Smooth muscle cell (in vitro differentiated cells): ENCODE measurements at regions not wholly inside any gene's neighbourhood (a gene's known extent, or its start where the extent isn't known, plus 50 kb on each side); places are given as distances from the start of the nearest gene placed in this dataset.

Experiments
- DNase-seq: peaks from one replicate; lab custom pipeline; 2025; ENCODE audit not compliant: unreplicated experiment; lab: John Stamatoyannopoulos, UW
- H2AFZ ChIP-seq: fragments of 200-600 bp; sonication (generic); 2 replicates; pipeline ENCODE4 v1.6.0; 2016; ENCODE audit warnings: antibody characterized with exemption, low read depth, mild to moderate bottlenecking
- H3F3A ChIP-seq: fragments of 200-600 bp; sonication (generic); 2 replicates; pipeline ENCODE4 v1.6.0; 2017; ENCODE audit warnings: antibody characterized with exemption, low read depth
- H3K27ac ChIP-seq: fragments of 200-600 bp; sonication (generic); 2 replicates; pipeline ENCODE4 v1.5.1; 2016; ENCODE audit warnings: low read depth, mild to moderate bottlenecking
- H3K27me3 ChIP-seq: fragments of 200-600 bp; sonication (generic); 2 replicates; pipeline ENCODE4 v1.6.1; 2016; ENCODE audit warnings: low read depth, mild to moderate bottlenecking
- H3K36me3 ChIP-seq: fragments of 200-600 bp; sonication (generic); 2 replicates; pipeline ENCODE4 v1.5.1; 2016; ENCODE audit warnings: low read depth
- H3K4me1 ChIP-seq: fragments of 200-600 bp; sonication (generic); 2 replicates; pipeline ENCODE4 v1.5.1; 2016; ENCODE audit warnings: low read depth
- H3K4me2 ChIP-seq: fragments of 200-600 bp; sonication (generic); 2 replicates; pipeline ENCODE4 v1.6.0; 2016; ENCODE audit warnings: mild to moderate bottlenecking
- H3K4me3 ChIP-seq: fragments of 200-600 bp; sonication (generic); 2 replicates; pipeline ENCODE4 v1.5.1; 2016; ENCODE audit warnings: mild to moderate bottlenecking
- H3K79me2 ChIP-seq: fragments of 200-600 bp; sonication (generic); 2 replicates; pipeline ENCODE4 v1.6.0; 2016; ENCODE audit warnings: low read depth, mild to moderate bottlenecking
- H3K9ac ChIP-seq: fragments of 200-600 bp; sonication (generic); 2 replicates; pipeline ENCODE4 v1.6.0; 2016; ENCODE audit warnings: low read depth
- H3K9me3 ChIP-seq: fragments of 200-600 bp; sonication (generic); replicated peaks from 2 replicates; pipeline ENCODE4 v1.5.1; 2016; ENCODE audit warnings: low read depth
- H4K20me1 ChIP-seq: fragments of 200-600 bp; sonication (generic); 2 replicates; pipeline ENCODE4 v1.6.0; 2016; ENCODE audit warnings: low read depth
- WGBS: methylation state at CpG from one replicate; pipeline ENCODE4 v1.1.7; 2016; ENCODE audit warnings: low lambda C conversion rate; 5-methylcytosine and 5-hydroxymethylcytosine counted together
- TF ChIP-seq, protein P1 (sequence below): fragments of 200-600 bp; sonication (generic); IDR thresholded peaks from 2 replicates; pipeline ENCODE4 v1.5.1; 2017; ENCODE audit warnings: borderline replicate concordance, mild to moderate bottlenecking, antibody characterized with exemption; ENCODE audit not compliant: insufficient read depth, poor library complexity, severe bottlenecking

DNA sequence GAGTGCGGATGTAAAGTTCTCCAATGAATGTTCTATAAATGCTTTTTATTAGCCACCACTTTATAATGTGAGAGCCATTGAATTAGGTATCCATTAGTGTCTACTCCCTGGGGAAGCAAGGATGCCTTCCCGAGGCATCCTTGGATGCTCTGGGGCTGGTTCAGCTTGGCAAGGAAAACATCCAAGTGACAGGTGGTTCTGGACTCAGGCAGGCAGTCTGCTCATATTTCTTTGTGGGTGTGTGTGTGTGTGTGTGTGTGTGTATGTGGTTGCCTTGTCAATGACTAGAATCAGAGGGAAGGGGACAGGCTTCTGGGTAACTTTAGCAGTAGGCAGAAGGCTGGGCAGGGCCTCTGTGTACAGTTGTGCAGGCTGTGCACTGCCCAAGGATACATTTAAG lies 149.2 kb downstream of the TSN start:
- Histone ChIP-seq H4K20me1 (no peaks in the 10 kb centered on the region), H3K27me3 (no peaks in the 10 kb centered on the region), H3K9ac (no peak overlapping the region), H3K27ac (no peak overlapping the region), H2AFZ (no peak overlapping the region), H3K4me2 (no peak overlapping the region), H3K36me3 (no peaks in the 10 kb centered on the region), H3K4me3 (no peak overlapping the region), H3K79me2 (no peaks in the 10 kb centered on the region), H3F3A (no peaks in the 10 kb centered on the region), H3K9me3 (no peaks in the 10 kb centered on the region), H3K4me1 (no peaks in the 10 kb centered on the region)
- TF ChIP-seq, protein P1, sequence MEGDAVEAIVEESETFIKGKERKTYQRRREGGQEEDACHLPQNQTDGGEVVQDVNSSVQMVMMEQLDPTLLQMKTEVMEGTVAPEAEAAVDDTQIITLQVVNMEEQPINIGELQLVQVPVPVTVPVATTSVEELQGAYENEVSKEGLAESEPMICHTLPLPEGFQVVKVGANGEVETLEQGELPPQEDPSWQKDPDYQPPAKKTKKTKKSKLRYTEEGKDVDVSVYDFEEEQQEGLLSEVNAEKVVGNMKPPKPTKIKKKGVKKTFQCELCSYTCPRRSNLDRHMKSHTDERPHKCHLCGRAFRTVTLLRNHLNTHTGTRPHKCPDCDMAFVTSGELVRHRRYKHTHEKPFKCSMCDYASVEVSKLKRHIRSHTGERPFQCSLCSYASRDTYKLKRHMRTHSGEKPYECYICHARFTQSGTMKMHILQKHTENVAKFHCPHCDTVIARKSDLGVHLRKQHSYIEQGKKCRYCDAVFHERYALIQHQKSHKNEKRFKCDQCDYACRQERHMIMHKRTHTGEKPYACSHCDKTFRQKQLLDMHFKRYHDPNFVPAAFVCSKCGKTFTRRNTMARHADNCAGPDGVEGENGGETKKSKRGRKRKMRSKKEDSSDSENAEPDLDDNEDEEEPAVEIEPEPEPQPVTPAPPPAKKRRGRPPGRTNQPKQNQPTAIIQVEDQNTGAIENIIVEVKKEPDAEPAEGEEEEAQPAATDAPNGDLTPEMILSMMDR: no peak
- WGBS: 93% methylated on average over 2 of the region's 2 CpGs
- DNase-seq: no peak

DNA sequence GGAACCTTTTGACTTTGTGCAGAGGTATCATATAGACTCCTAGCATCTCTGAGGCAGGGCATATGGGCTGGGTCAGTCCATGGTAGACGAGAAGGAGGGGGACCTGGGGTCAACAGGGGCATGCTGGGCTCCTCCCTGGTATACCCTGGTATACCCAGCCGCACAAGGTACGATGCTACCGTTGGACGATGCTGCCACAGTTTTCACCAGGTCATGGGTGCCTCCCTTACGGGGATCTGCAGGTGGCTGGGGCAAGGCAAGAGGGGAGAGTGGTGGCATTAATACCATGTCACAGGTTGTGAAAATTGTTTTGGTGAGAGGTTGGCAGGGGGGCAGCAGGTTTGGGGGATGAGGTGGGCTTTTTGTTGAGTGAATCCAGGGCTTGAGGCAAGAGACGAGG lies 149.8 kb downstream of the TSN start:
- WGBS: 93% methylated on average over 7 of the region's 7 CpGs
- no peaks in the 10 kb centered on the region for H3K36me3 ChIP-seq
- DNase-seq: no peak

DNA sequence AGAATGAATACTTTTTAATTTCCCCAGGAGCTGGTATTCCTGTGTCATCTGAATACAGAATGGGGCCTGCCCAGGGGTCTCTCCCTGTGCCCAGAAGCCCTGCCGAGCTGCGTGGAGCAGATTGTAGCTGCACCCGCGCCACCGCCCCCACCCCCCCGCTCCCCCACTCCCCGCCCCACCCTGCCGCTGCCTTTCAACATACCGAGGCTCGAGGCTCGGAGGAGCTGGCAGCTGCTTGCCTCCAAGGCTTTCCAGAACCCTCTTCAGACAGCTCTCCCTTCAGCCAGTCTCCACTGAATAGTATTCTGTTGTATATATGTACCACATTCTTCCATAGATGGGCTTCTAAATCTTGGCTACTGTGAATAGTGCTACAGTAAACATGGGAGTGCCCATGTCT lies 150.7 kb downstream of the TSN start:
- H3F3A ChIP-seq: no peaks in the 10 kb centered on the region
- 82% methylated on average over 8 of the region's 11 CpGs for WGBS

More for the DNA sequence above, 149.8 kb downstream of the TSN start:
- H3K27me3 ChIP-seq: no peaks in the 10 kb centered on the region
- TF ChIP-seq, protein P1: no peak
- H4K20me1 ChIP-seq: no peaks in the 10 kb centered on the region
- no peak overlapping the region for H3K4me3 ChIP-seq
- H3K9ac ChIP-seq: no peak overlapping the region
- no peak overlapping the region for H2AFZ ChIP-seq
- H3K79me2 ChIP-seq: no peaks in the 10 kb centered on the region
- no peak overlapping the region for H3K27ac ChIP-seq
- H3F3A ChIP-seq: no peaks in the 10 kb centered on the region
- no peak overlapping the region for H3K4me2 ChIP-seq
- no peaks in the 10 kb centered on the region for H3K4me1 ChIP-seq
- no peaks in the 10 kb centered on the region for H3K9me3 ChIP-seq

DNA sequence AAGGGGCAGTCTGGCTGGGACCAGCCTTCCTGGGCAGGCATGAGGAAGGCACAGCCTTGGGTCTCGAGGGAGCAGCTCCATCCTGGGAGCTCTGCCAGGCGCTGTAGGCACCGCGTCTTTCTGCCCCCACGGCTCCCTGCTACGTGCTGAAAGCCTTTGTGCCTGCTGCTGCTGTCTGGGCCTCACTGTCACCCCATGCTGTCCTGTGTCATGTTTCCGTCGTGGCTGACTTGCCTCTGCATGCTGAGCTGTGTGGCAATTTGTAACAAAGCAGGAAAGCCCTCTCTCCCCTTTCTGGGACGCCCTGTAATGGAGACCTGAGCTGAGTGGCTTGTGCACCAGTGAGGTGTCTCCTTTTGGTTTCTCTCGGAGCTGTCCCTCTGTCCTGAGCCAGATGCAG lies 152.5 kb downstream of the TSN start:
- DNase-seq: no peak
- H3K27ac ChIP-seq: no peak overlapping the region
- TF ChIP-seq, protein P1: no peak
- H3K9me3 ChIP-seq: no peaks in the 10 kb centered on the region
- H3K9ac ChIP-seq: no peak overlapping the region
- no peaks in the 10 kb centered on the region for H3K36me3 ChIP-seq
- no peak overlapping the region for H3K4me3 ChIP-seq
- H3K27me3 ChIP-seq: no peaks in the 10 kb centered on the region
- peaks cover 3% of the 10 kb centered on the region for H3K4me1 ChIP-seq
- H3K4me2 ChIP-seq: no peak overlapping the region
- H4K20me1 ChIP-seq: no peaks in the 10 kb centered on the region
- no peaks in the 10 kb centered on the region for H3K79me2 ChIP-seq
- no peak overlapping the region for H2AFZ ChIP-seq
- H3F3A ChIP-seq: no peaks in the 10 kb centered on the region
- 82% methylated on average over 10 of the region's 10 CpGs for WGBS

More for the DNA sequence above, 150.7 kb downstream of the TSN start:
- TF ChIP-seq, protein P1: no peak
- no peak overlapping the region for H3K4me2 ChIP-seq
- no peaks in the 10 kb centered on the region for H3K79me2 ChIP-seq
- no peaks in the 10 kb centered on the region for H3K9me3 ChIP-seq
- H3K4me1 ChIP-seq: peaks cover under 1% of the 10 kb centered on the region
- no peak overlapping the region for H3K9ac ChIP-seq
- no peak overlapping the region for H3K4me3 ChIP-seq
- H3K27me3 ChIP-seq: no peaks in the 10 kb centered on the region
- H2AFZ ChIP-seq: no peak overlapping the region
- no peaks in the 10 kb centered on the region for H3K36me3 ChIP-seq
- no peak overlapping the region for H3K27ac ChIP-seq
- no peak for DNase-seq
- no peaks in the 10 kb centered on the region for H4K20me1 ChIP-seq
